Erythroblast (primary cell): ENCODE measurements at regions not wholly inside any gene's neighbourhood (a gene's known extent, or its start where the extent isn't known, plus 50 kb on each side); places are given as distances from the start of the nearest gene placed in this dataset.

Source experiments
- GATA1 ChIP-seq: IDR thresholded peaks from 2 replicates; pipeline ENCODE4 v1.6.1; 2011; ENCODE audit warnings: low read depth, mild to moderate bottlenecking, control low read depth, low read length, moderate library complexity
- POLR2A ChIP-seq: IDR thresholded peaks from 2 replicates; pipeline ENCODE4 v1.6.1; 2011; ENCODE audit warnings: mild to moderate bottlenecking, low read length

DNA sequence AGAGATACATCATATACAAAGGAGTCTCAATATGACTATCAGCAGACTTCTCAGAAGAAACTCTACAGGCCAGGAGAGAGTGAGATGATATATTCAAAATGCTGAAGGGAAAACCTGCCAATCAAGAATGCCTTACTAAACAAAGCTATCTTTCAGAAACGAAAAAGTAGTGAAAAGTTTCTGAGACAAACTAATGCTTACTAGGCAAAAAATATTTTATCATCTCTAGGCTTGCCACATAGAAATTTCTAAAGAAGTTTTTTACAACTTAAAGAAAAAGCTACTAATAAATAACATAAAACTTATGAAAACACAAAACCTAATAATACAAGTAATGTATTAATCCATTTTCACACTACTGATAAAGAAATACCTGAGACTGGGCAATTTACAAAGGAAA, 59.9 kb upstream of the SPEF2 start:
- no peak for TF ChIP-seq POLR2A
- no peak for TF ChIP-seq GATA1
